Mucosa of stomach (tissue), 1 donor: ENCODE measurements at regions not wholly inside any gene's neighbourhood (a gene's known extent, or its start where the extent isn't known, plus 50 kb on each side); places are given as distances from the start of the nearest gene placed in this dataset.
"Not testable (repeated sequence)": the region's sequence is repeated elsewhere in the genome, so short reads cannot be mapped to it uniquely, and the experiment has no call there.

Source experiments
- H3K27me3 ChIP-seq: one replicate; pipeline ENCODE4 v1.7.0; 2013; ENCODE audit warnings: mild to moderate bottlenecking, low read length; ENCODE audit not compliant: control insufficient read depth, insufficient read depth
- H3K36me3 ChIP-seq: one replicate; pipeline ENCODE4 v1.7.0; 2013; ENCODE audit warnings: low read length; ENCODE audit not compliant: control insufficient read depth, insufficient read depth
- H3K4me1 ChIP-seq: one replicate; pipeline ENCODE4 v1.7.0; 2013; ENCODE audit warnings: mild to moderate bottlenecking, low read length; ENCODE audit not compliant: control insufficient read depth, insufficient read depth
- H3K4me3 ChIP-seq: one replicate; pipeline ENCODE4 v1.7.0; 2013; ENCODE audit warnings: low read length
- H3K9ac ChIP-seq: one replicate; pipeline ENCODE4 v1.7.0; 2013; ENCODE audit warnings: mild to moderate bottlenecking, low read length, moderate library complexity
- H3K9me3 ChIP-seq: one replicate; pipeline ENCODE4 v1.7.0; 2013; ENCODE audit warnings: mild to moderate bottlenecking, low read length, moderate library complexity; ENCODE audit not compliant: control insufficient read depth
- donor health status: Pancreatic carcinoma.

DNA sequence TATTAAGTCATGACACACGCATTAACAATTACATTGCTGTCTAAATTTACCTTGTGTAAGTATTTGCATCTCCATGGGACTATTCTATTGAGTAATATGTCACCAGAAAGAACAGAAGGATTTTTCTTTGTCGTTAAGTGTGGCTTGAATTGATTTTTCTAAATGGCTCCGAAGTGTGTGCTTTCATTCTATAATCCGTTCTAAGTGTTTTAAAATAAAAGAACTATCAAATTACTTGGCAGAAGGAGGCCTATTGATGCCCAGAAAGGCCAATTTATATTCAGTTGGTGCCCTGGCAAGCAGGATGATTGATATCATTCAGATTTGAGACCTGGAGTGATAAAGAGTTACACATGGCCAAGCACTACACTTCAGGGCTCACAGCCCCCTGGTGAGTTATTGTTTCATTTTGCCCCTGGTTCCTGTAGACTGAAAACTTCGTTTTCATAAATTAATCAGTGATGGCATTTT, 538.9 kb upstream of the ANO5 start:
- Histone ChIP-seq H3K9me3 (no peaks in the 10 kb centered on the region), H3K4me3 (no peak overlapping the region), H3K9ac (no peak overlapping the region), H3K36me3 (no peaks in the 10 kb centered on the region), H3K27me3 (no peaks in the 10 kb centered on the region), H3K4me1 (no peaks in the 10 kb centered on the region)

DNA sequence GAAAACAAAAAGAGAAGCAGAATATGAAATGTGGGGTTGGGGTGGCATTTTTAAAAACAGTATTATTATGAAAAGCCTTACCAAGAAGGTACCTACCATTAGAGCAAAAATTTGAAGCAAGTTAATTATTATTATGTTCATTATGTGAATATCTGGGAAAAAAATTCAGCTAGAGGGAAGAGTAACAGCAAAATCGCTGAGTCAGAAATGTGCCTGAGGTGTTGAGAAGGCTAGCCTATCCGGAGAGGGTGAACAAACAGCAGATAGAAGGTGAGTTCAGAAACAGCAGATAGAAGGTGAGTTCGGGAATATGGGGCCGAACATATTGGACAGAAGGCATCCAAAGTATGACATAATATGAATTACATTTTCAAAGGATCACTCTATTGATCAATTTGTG, 536.8 kb upstream of the ANO5 start:
- H3K9me3 ChIP-seq, result no peaks in the 10 kb centered on the region
- H3K27me3 ChIP-seq, result no peaks in the 10 kb centered on the region
- no peaks in the 10 kb centered on the region for H3K36me3 ChIP-seq
- H3K4me3 ChIP-seq, result no peak overlapping the region
- H3K4me1 ChIP-seq, result no peaks in the 10 kb centered on the region
- no peak overlapping the region for H3K9ac ChIP-seq

GRCh38 chr11:21658654-21659193, 534.2 kb upstream of the ANO5 start:
- Histone ChIP-seq H3K4me1 (no peaks in the 10 kb centered on the region), H3K9me3 (no peaks in the 10 kb centered on the region), H3K27me3 (no peaks in the 10 kb centered on the region), H3K4me3 (no peak overlapping the region), H3K36me3 (no peaks in the 10 kb centered on the region), H3K9ac (no peak overlapping the region)

- not testable (repeated sequence) for H3K4me3 ChIP-seq, H3K27me3 ChIP-seq, H3K36me3 ChIP-seq, H3K9me3 ChIP-seq, H3K9ac ChIP-seq, H3K4me1 ChIP-seq
Measured at GRCh38 chr11:21659377-21659776, 533.5 kb upstream of the ANO5 start.

DNA sequence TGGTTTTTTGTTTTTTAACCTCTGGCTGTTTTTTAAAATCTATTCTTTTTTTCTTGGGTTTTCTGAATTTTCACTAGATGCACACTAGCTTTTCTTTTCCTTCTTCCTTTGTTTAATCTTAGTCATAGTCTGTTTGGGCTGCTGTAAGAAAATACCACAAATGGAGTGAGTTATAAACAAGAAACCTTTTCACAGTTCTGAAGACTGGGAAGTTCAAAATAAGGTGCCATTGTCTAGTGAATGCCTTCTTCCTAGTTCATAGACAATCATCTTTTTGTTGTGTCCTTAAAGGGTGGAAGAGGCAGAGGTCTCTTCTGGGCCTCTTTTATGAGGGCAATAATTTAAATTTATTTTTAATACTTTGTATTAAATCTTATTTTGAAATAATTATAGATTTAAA, 532.9 kb upstream of the ANO5 start:
- H3K9ac ChIP-seq, result no peak overlapping the region
- H3K9me3 ChIP-seq, result no peaks in the 10 kb centered on the region
- no peaks in the 10 kb centered on the region for H3K27me3 ChIP-seq
- no peaks in the 10 kb centered on the region for H3K4me1 ChIP-seq
- H3K36me3 ChIP-seq, result no peaks in the 10 kb centered on the region
- H3K4me3 ChIP-seq, result no peak overlapping the region

DNA sequence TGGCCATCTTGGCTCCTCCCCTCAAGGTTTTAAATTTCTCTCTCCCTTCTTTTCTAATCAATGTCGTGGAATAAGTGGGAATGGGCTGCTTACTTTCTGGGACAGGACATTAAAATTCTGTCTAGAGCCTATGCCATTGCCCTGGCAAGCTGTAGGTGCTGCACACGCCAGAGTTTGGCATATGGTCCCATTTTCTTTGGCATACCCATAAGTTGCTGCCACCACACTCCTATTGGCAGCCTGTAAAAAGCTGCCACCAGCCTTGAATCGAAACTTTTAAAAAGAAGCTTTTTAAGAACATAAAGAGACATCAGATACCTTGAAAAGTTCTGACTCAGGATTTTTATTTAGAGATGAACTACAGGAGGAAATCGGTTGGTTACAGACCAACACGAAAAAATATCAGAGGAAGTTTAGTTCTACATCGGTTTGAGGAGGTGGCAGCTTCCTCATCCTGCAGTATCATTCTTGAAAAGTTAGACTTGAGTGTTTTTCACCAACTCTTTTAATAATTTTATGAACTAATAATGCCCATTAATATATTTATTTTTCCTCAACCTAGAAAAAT, 517.8 kb upstream of the ANO5 start:
- no peaks in the 10 kb centered on the region for H3K27me3 ChIP-seq
- no peak overlapping the region for H3K9ac ChIP-seq
- no peaks in the 10 kb centered on the region for H3K36me3 ChIP-seq
- no peak overlapping the region for H3K4me3 ChIP-seq
- no peaks in the 10 kb centered on the region for H3K9me3 ChIP-seq
- H3K4me1 ChIP-seq, result no peaks in the 10 kb centered on the region

- Histone ChIP-seq H3K4me3 (no peak overlapping the region), H3K9me3 (no peaks in the 10 kb centered on the region), H3K36me3 (no peaks in the 10 kb centered on the region), H3K4me1 (no peaks in the 10 kb centered on the region), H3K27me3 (no peaks in the 10 kb centered on the region), H3K9ac (no peak overlapping the region)
Measured at GRCh38 chr11:21687643-21688042, 505.2 kb upstream of the ANO5 start.

GRCh38 chr11:21704539-21704938, 488.3 kb upstream of the ANO5 start:
- Histone ChIP-seq H3K9ac (no peak overlapping the region), H3K9me3 (no peaks in the 10 kb centered on the region), H3K36me3 (no peaks in the 10 kb centered on the region), H3K27me3 (no peaks in the 10 kb centered on the region), H3K4me3 (no peak overlapping the region), H3K4me1 (no peaks in the 10 kb centered on the region)

- H3K4me1 ChIP-seq, result no peaks in the 10 kb centered on the region
- no peak overlapping the region for H3K4me3 ChIP-seq
- no peak overlapping the region for H3K9ac ChIP-seq
- H3K36me3 ChIP-seq, result no peaks in the 10 kb centered on the region
- H3K27me3 ChIP-seq, result no peaks in the 10 kb centered on the region
- H3K9me3 ChIP-seq, result no peaks in the 10 kb centered on the region
Measured at GRCh38 chr11:21707116-21707739, 485.7 kb upstream of the ANO5 start.

GRCh38 chr11:21710809-21711208, 482.1 kb upstream of the ANO5 start:
- Histone ChIP-seq H3K36me3 (no peaks in the 10 kb centered on the region), H3K9me3 (no peaks in the 10 kb centered on the region), H3K9ac (no peak overlapping the region), H3K4me1 (no peaks in the 10 kb centered on the region), H3K4me3 (no peak overlapping the region), H3K27me3 (no peaks in the 10 kb centered on the region)

GRCh38 chr11:21711341-21711740, 481.5 kb upstream of the ANO5 start:
- Histone ChIP-seq H3K27me3 (no peaks in the 10 kb centered on the region), H3K9ac (no peak overlapping the region), H3K9me3 (no peaks in the 10 kb centered on the region), H3K36me3 (no peaks in the 10 kb centered on the region), H3K4me3 (no peak overlapping the region), H3K4me1 (no peaks in the 10 kb centered on the region)

DNA sequence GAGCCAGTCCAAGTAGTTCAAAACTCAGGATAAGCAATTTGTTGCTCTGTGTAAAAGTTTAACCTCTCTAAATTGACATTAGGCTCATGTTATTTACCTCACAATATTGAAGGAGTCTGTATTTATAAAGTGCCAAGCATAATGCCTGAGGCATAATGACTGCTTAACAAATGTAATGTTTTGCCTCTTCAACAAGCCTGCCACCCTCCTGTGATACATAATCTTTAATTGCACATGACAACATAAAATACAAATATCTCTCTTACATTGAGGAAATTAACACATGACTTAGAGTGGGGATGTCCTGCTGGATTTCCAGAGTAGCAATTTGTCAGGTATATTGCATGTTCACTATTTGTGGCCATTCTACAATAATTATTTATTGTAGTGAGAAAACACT, 469.2 kb upstream of the ANO5 start:
- no peak overlapping the region for H3K9ac ChIP-seq
- no peaks in the 10 kb centered on the region for H3K4me1 ChIP-seq
- H3K36me3 ChIP-seq, result no peaks in the 10 kb centered on the region
- no peaks in the 10 kb centered on the region for H3K9me3 ChIP-seq
- H3K27me3 ChIP-seq, result no peaks in the 10 kb centered on the region
- no peak overlapping the region for H3K4me3 ChIP-seq
